Naive B cell (primary cell): ENCODE measurements at regions not wholly inside any gene's neighbourhood (a gene's known extent, or its start where the extent isn't known, plus 50 kb on each side); places are given as distances from the start of the nearest gene placed in this dataset.

Source experiments
- ATAC-seq, 2 donors: fragments of 150-1000 bp; cut with Tn5 transposase; 2 replicates each; pipeline ENCODE4 v1.10.0; 2021; ENCODE audit warnings: low read depth in 2 of 2, mild to moderate bottlenecking in 2 of 2, moderate library complexity in 2 of 2
- DNase-seq: peaks from one replicate; pipeline ENCODE4 v3.0.0; 2022
- H3K27ac Mint-ChIP-seq, 6 donors: one replicate each; pipeline ENCODE4 v1.8.0; 2020 to 2022; ENCODE audit warnings: mild to moderate bottlenecking in 6 of 6, mixed read lengths in 6 of 6, moderate library complexity in 5 of 6, inconsistent platforms in 2 of 6
- H3K27me3 Mint-ChIP-seq, 3 donors: one replicate each; pipeline ENCODE4 v1.8.0; 2021 to 2022; ENCODE audit warnings: mixed read lengths in 3 of 3, mild to moderate bottlenecking in 1 of 3
- H3K36me3 Mint-ChIP-seq, 2 donors: one replicate each; pipeline ENCODE4 v1.8.0; 2020 to 2022; ENCODE audit warnings: mixed read lengths in 2 of 2, inconsistent platforms in 1 of 2, mild to moderate bottlenecking in 1 of 2
- H3K4me1 Mint-ChIP-seq, 3 donors: one replicate each; pipeline ENCODE4 v1.8.0; 2020 to 2022; ENCODE audit warnings: mixed read lengths in 3 of 3, inconsistent platforms in 1 of 3, mild to moderate bottlenecking in 1 of 3, moderate library complexity in 1 of 3
- H3K4me3 Mint-ChIP-seq, 8 donors: one replicate each; pipeline ENCODE4 v1.8.0; 2020 to 2022; ENCODE audit warnings: mild to moderate bottlenecking in 8 of 8, mixed read lengths in 8 of 8, moderate library complexity in 8 of 8, inconsistent platforms in 2 of 8
- H3K9me3 Mint-ChIP-seq, 7 donors: one replicate each; pipeline ENCODE4 v1.8.0; 2020 to 2022; ENCODE audit warnings: mixed read lengths in 7 of 7, mild to moderate bottlenecking in 5 of 7, inconsistent platforms in 2 of 7, moderate library complexity in 1 of 7

- no peaks in the 10 kb centered on the region for H3K27me3 Mint-ChIP-seq
- ATAC-seq = no peak
- no peak for DNase-seq
- H3K27ac Mint-ChIP-seq = no peak overlapping the region
- H3K9me3 Mint-ChIP-seq = peaks cover 0 to 4% (median 1%) of the 10 kb centered on the region in 7 donors
- peaks cover 0 to 10% of the 10 kb centered on the region in 2 donors for H3K36me3 Mint-ChIP-seq
- no peaks in the 10 kb centered on the region for H3K4me1 Mint-ChIP-seq
- no peak overlapping the region for H3K4me3 Mint-ChIP-seq
Measured at GRCh38 chr2:206869824-206870495, 69.4 kb upstream of the CPO start.

GRCh38 chr2:206873423-206873822, 65.9 kb upstream of the CPO start:
- H3K4me1 Mint-ChIP-seq = peaks cover 4 to 8% (median 5%) of the 10 kb centered on the region in 3 donors
- H3K27ac Mint-ChIP-seq = no peak overlapping the region
- peaks cover 4 to 7% of the 10 kb centered on the region in 2 donors for H3K36me3 Mint-ChIP-seq
- peaks cover 0 to 4% (median 1%) of the 10 kb centered on the region in 7 donors for H3K9me3 Mint-ChIP-seq
- H3K4me3 Mint-ChIP-seq = no peak overlapping the region
- ATAC-seq (no peak), DNase-seq (no peak)
- H3K27me3 Mint-ChIP-seq = no peaks in the 10 kb centered on the region

DNA sequence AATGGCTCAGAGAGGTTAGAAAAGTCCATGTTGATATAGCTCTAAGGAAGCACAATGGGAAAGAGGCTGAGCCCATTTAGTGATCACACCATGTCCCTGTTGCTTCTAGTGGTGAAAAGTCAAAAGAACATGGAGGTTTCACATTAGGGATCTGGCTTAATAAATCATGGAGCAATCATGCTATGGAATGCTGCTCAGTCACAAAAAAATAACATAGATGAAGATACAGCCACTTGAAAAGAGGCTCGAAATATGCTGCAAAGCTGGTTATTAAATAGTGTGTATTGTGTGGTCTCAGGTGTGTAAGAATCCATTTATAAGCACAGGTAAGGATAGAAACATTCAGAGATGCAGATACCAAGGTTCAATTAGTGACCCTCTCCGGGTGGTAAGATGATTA, 63.6 kb upstream of the CPO start:
- Mint-ChIP-seq H3K27ac (no peak overlapping the region), H3K9me3 (peaks cover 0 to 4% (median 1%) of the 10 kb centered on the region in 7 donors), H3K4me1 (peaks cover 4 to 11% (median 5%) of the 10 kb centered on the region in 3 donors), H3K4me3 (no peak overlapping the region), H3K36me3 (peaks cover 4 to 7% of the 10 kb centered on the region in 2 donors), H3K27me3 (no peaks in the 10 kb centered on the region)
- DNase-seq = no peak
- no peak for ATAC-seq

GRCh38 chr2:206876216-206876860, 63.0 kb upstream of the CPO start:
- DNase-seq (no peak), ATAC-seq (no peak)
- H3K4me1 Mint-ChIP-seq = peaks cover 4 to 11% (median 5%) of the 10 kb centered on the region in 3 donors
- no peak overlapping the region for H3K27ac Mint-ChIP-seq
- peaks cover 4 to 7% of the 10 kb centered on the region in 2 donors for H3K36me3 Mint-ChIP-seq
- H3K27me3 Mint-ChIP-seq = no peaks in the 10 kb centered on the region
- H3K4me3 Mint-ChIP-seq = no peak overlapping the region
- H3K9me3 Mint-ChIP-seq = peaks cover 0 to 4% (median 1%) of the 10 kb centered on the region in 7 donors

DNA sequence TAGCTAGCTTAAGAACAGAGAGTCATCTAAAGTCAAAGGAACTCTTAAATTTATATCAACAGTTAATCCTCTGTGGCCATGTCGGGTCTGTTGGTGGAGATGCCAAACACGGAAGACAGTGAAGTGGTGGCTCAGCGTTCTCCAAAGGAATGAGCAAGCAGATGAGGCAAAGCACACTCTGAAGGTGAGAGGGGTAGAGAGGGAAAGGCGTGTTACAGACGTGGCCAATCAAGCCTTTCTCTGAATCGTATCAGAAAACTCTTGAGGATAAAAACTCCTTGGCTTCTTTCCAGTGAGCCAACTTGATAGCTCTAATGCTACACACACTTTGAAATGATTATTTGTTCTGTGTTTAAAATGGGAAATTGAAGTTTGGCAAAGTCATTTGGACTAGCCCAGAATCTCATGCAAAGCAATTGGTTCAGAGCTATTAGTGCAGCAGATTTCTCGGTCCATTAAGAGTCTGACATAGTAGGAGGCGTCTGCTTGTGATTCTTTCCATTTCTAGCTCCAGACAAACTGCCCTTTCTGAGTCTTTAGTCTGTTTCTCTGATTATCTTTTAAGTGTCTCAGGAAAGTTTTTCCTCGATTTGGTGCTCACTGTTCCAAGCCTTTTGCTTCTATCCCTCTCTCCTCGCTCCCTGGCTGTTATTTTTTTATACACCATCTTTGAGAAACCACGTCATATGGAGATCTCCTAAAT, 57.5 kb upstream of the CPO start:
- Mint-ChIP-seq H3K27ac (no peak overlapping the region), H3K9me3 (no peaks in the 10 kb centered on the region)
- no peak for ATAC-seq

DNA sequence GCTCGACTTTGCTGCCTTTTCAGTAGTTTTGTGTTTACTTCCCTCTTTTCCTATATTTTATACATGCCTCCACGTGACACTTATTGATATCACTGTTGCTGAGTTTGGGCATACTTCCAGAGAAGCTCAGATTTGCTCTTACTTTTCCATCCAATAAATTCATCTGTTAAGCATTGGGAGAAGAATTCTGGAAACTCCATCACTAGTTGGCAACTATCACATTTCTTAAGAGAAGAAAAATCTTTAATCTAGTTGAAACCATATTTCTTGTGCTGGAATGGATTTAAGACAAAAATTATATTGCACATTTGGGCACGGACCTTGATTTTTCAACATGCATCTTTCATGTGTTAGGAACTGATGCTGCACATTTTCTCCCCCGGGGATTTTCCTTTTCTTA, 52.6 kb upstream of the CPO start:
- Mint-ChIP-seq H3K27me3 (no peaks in the 10 kb centered on the region), H3K9me3 (no peaks in the 10 kb centered on the region), H3K4me3 (no peak overlapping the region), H3K4me1 (no peaks in the 10 kb centered on the region), H3K36me3 (peaks cover 0 to 10% of the 10 kb centered on the region in 2 donors), H3K27ac (no peak overlapping the region)
- no peak for DNase-seq
- no peak for ATAC-seq

More for the DNA sequence above, 57.5 kb upstream of the CPO start:
- DNase-seq = no peak
- H3K27me3 Mint-ChIP-seq = no peaks in the 10 kb centered on the region
- peaks cover 4 to 10% of the 10 kb centered on the region in 2 donors for H3K36me3 Mint-ChIP-seq
- H3K4me3 Mint-ChIP-seq = no peak overlapping the region
- H3K4me1 Mint-ChIP-seq = peaks cover 4 to 11% (median 5%) of the 10 kb centered on the region in 3 donors

- H3K27me3 Mint-ChIP-seq = no peaks in the 10 kb centered on the region
- H3K27ac Mint-ChIP-seq = no peak overlapping the region
- ATAC-seq = no peak
Measured at GRCh38 chr2:206887745-206888144, 51.6 kb upstream of the CPO start.

More at GRCh38 chr2:206887745-206888144, 51.6 kb upstream of the CPO start:
- DNase-seq = no peak
- H3K9me3 Mint-ChIP-seq = no peaks in the 10 kb centered on the region
- H3K4me3 Mint-ChIP-seq = no peak overlapping the region
- no peaks in the 10 kb centered on the region for H3K4me1 Mint-ChIP-seq
- H3K36me3 Mint-ChIP-seq = peaks cover 0 to under 1% of the 10 kb centered on the region in 2 donors
